ENCODE measurements at regions not wholly inside any gene's neighbourhood (a gene's known extent, or its start where the extent isn't known, plus 50 kb on each side); places are given as distances from the start of the nearest gene placed in this dataset.
"Not testable (repeated sequence)": the region's sequence is repeated elsewhere in the genome, so short reads cannot be mapped to it uniquely, and the experiment has no call there.

DNA sequence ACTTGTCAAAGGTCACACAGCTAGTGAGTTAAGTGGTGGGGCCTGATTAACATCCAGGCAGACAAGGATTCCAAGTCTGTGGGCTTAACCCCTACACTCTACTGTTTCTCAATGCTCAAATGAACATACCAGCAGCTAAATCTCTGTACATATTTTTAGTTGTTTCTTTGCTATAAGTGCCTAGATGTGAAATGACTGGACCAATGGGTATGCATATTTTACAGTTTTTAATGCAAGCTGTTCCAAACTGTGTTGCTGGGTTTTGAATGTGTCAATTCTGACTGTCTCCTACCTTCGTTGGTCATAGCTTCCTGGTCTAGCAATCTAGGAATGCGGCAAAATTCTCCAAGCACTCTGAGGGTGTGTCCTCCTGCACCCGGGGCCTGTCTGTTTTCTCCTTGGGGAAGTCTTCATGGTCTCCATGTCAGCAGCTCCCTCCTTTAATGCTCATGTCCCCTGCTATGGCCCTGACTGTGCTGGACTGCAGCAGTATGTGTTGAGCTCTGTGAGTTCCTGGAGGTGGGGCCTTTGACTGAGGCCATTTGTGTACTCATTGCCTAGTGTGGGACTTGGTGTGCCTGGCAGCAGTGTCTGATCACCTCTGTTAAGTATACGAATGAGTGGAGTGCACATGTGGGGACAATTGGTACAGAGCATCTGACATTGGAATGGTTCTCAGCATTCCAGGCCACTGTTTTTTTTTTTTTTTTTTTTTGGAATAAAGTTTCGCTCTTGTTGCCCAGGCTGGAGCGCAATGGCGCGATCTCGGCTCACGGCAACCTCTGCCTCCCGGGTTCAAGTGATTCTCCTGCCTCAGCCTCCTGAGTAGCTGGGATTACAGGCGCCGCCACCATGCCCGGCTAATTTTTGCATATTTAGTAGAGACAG is 72.9 kb upstream of the SLC2A1 start:
- DNase-seq (no peak), ATAC-seq (replicated peaks) (no peak)
- Mint-ChIP-seq H3K36me3 (ENCODE audit: insufficient read depth) (peaks cover 2% of the 10 kb centered on the region), H3K27ac (no peak overlapping the region), H3K4me1 (ENCODE audit: low read depth in 2 of 2) (peaks cover 8 to 9% of the 10 kb centered on the region in 2 donors), H3K9me3 (no peaks in the 10 kb centered on the region), H3K27me3 (no peaks in the 10 kb centered on the region), H3K4me3 (no peak overlapping the region)

DNA sequence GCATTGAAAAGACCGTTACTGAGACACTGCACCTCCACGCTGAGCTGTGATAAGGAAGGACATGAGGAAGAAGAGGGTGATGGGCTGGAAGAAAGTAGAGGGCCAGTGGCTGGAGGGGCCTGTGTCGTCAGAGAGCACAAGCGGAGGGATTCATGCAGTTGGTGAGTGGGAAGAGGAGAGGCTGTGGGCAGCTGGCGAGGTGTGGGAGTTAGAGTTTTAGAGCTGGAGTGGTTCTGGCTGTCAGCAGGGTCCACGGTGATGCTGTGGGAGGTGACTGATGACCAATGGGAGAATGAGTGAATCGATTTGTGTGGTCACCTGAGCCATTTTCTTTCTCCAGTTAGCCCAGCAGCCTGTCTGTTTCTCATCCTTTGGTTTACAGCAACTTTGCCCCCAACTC is 66.2 kb upstream of the SLC2A1 start:
- Mint-ChIP-seq H3K4me3 (no peak overlapping the region), H3K4me1 (ENCODE audit: low read depth in 2 of 2) (no peaks in the 10 kb centered on the region), H3K27ac (no peak overlapping the region), H3K36me3 (ENCODE audit: insufficient read depth) (peaks cover 2% of the 10 kb centered on the region), H3K27me3 (no peaks in the 10 kb centered on the region), H3K9me3 (no peaks in the 10 kb centered on the region)
- ATAC-seq (replicated peaks) (no peak), DNase-seq (no peak)

DNA sequence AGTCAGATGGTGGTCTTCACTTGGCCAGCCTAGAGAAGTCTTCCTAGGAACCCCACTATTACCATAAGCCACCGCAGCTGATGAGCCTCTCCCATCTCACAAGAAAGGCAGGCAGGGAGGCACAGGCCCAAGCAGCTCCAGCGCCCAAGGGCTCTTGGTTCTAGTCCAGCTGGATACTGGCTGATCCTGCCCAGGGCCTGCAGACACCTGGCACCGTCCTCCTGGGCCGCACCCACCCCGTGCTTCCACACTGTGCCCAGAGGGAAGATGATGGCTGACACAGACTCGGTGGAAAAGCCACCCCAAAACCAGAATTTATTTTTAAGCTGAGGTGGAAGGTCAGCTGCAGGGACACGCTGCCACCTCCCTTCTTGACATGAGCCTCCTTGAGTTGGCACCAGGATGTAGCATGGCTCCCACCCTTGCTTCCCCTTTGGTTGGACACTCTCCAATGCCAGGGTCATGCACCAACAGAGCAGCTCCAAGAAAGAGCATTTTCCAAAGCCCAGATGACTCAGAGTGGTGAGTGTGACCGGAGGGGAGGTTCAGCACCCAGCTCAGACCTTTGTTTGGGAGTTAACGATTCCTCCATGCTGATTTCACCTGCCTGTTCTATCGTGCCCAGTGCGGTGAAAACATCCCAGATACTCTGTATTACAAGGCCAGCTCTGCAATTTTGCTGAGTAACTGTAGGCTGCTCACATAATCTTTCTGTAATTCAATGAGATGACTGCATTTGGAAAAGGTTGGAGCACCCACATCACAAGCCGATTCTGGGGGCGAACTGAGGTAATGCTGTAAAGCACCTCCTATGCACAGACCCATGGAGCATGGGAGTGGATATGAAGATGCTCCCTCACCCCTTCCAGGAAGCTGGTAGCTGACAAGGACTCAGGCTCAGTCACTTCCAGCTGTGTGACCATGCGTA is 63.1 kb upstream of the SLC2A1 start:
- no peak for DNase-seq
- H3K27me3 Mint-ChIP-seq: peaks cover 0 to 7% of the 10 kb centered on the region in 2 donors
- no peaks in the 10 kb centered on the region for H3K36me3 Mint-ChIP-seq (ENCODE audit: insufficient read depth)
- H3K27ac Mint-ChIP-seq: no peak overlapping the region
- ATAC-seq (replicated peaks): no peak
- H3K9me3 Mint-ChIP-seq: no peaks in the 10 kb centered on the region
- no peak overlapping the region for H3K4me3 Mint-ChIP-seq
- H3K4me1 Mint-ChIP-seq (ENCODE audit: low read depth in 2 of 2): no peaks in the 10 kb centered on the region

DNA sequence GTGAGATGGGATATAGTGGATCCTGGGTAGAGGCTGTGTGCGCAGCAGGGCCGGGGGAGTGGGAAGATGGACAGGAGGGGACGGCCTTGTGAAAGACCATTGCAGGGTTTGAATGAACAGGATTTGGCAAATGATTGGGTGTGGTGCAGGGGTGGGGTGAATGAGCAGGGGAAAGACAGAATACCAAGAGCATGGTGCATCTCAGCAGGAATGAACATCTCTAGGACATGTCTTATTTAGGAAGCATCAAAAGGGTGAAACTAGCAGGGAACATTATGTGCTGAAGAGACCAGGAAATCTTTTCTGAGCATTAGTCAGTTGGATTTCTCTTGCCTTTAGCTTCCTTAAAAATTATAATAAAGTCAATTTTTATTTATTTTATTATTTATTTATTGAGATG is 60.6 kb upstream of the SLC2A1 start:
- Mint-ChIP-seq H3K36me3 (ENCODE audit: insufficient read depth) (no peaks in the 10 kb centered on the region), H3K4me3 (no peak overlapping the region), H3K4me1 (ENCODE audit: low read depth in 2 of 2) (no peaks in the 10 kb centered on the region), H3K9me3 (no peaks in the 10 kb centered on the region), H3K27me3 (peaks cover 11 to 16% of the 10 kb centered on the region in 2 donors), H3K27ac (no peak overlapping the region)
- DNase-seq (no peak), ATAC-seq (replicated peaks) (no peak)

DNA sequence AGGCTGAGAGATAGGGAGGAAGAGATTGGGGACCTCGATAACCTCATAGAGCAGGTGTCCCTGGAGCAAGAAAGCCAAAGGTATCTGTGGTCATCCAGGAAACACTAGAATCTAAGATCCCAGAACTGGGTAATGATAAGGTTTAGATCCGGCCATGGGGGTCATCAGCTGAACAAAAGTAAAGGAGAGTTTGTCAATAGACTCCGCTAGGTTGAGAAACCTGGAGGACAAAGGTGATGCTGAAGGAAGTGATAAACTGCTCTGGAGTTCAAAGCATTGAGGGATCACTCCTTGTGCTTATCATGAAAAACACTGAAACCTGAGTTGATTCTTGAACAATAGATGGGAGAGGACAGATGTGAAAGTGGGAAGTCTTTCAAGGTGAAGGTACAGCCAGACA is 59.5 kb upstream of the SLC2A1 start:
- H3K27ac Mint-ChIP-seq: no peak overlapping the region

DNA sequence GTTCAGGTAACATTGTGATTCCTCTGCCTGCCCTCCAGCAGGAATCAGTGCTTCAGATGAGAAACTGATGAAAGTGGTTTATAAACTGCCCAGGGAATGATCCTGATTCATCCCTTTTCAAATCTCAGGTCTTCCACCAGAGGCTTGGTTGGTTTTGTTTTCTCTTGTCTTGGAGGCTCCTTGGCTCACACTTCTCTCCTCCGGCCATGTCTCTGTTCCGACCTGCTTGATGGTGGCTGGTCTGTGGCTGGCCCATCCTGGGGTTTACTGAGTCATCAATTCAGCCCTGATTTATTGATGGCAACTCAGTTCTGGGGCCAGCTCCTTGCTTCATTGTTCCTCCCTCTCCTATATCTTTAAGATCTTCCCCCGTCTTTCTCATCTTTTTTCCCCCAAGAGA is 56.6 kb upstream of the SLC2A1 start:
- H3K9me3 Mint-ChIP-seq: no peaks in the 10 kb centered on the region
- H3K27me3 Mint-ChIP-seq: peaks cover 38 to 49% of the 10 kb centered on the region in 2 donors
- DNase-seq: no peak
- no peaks in the 10 kb centered on the region for H3K4me1 Mint-ChIP-seq (ENCODE audit: low read depth in 2 of 2)
- no peak overlapping the region for H3K27ac Mint-ChIP-seq
- no peaks in the 10 kb centered on the region for H3K36me3 Mint-ChIP-seq (ENCODE audit: insufficient read depth)
- ATAC-seq (replicated peaks): no peak
- no peak overlapping the region for H3K4me3 Mint-ChIP-seq

More for the DNA sequence above, 59.5 kb upstream of the SLC2A1 start:
- Mint-ChIP-seq H3K4me1 (ENCODE audit: low read depth in 2 of 2) (no peaks in the 10 kb centered on the region), H3K36me3 (ENCODE audit: insufficient read depth) (no peaks in the 10 kb centered on the region), H3K4me3 (no peak overlapping the region), H3K27me3 (peaks cover 21 to 23% of the 10 kb centered on the region in 2 donors), H3K9me3 (no peaks in the 10 kb centered on the region)
- no peak for DNase-seq
- no peak for ATAC-seq (replicated peaks)

DNA sequence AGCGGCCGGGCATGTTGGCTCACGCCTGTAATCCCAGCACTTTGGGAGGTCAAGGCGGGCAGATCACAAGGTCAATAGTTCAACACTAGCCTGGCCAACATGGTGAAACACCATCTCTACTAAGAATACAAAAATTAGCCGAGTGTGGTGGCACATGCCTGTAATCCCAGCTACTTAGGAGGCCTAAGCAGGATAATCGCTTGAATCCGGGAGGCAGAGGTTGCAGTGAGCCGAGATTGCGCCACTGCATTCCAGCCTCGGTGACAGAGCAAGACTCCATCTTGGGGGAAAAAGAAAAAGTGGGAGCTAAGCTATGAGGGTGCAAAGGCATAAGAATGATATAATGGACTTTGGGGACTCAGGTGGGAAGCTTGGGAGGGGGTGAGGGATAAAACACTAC is 55.9 kb upstream of the SLC2A1 start:
- not testable (repeated sequence) for ATAC-seq (replicated peaks); H3K4me1 Mint-ChIP-seq (ENCODE audit: low read depth in 2 of 2); H3K4me3 Mint-ChIP-seq; H3K9me3 Mint-ChIP-seq; DNase-seq; H3K36me3 Mint-ChIP-seq (ENCODE audit: insufficient read depth); H3K27ac Mint-ChIP-seq
- peaks cover 38 to 52% of the 10 kb centered on the region in 2 donors for H3K27me3 Mint-ChIP-seq

DNA sequence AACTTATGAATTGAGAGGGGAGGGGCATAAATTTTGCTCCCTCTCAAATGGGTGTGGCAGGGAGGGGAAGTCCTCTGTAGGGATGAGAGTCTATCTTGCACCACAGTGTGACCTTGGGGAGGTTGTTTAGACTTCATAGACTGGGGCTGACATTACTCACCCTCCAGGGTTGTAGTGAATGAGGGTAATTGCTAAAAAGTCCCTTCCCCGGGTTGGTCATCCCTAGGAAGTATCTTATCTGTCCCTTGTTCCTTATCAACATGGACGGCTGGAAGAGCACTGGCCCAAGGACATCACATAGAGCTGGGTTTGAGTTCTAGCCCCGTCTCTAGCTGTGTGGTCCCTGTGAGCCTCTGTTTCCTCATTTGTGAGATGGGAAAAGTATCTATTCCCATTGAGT is 52.4 kb upstream of the SLC2A1 start:
- no peaks in the 10 kb centered on the region for H3K9me3 Mint-ChIP-seq
- H3K4me3 Mint-ChIP-seq: no peak overlapping the region
- no peak overlapping the region for H3K27ac Mint-ChIP-seq
- DNase-seq (no peak), ATAC-seq (replicated peaks) (no peak)
- H3K4me1 Mint-ChIP-seq (ENCODE audit: low read depth in 2 of 2): no peaks in the 10 kb centered on the region
- peaks cover 31 to 65% of the 10 kb centered on the region in 2 donors for H3K27me3 Mint-ChIP-seq
- no peaks in the 10 kb centered on the region for H3K36me3 Mint-ChIP-seq (ENCODE audit: insufficient read depth)

DNA sequence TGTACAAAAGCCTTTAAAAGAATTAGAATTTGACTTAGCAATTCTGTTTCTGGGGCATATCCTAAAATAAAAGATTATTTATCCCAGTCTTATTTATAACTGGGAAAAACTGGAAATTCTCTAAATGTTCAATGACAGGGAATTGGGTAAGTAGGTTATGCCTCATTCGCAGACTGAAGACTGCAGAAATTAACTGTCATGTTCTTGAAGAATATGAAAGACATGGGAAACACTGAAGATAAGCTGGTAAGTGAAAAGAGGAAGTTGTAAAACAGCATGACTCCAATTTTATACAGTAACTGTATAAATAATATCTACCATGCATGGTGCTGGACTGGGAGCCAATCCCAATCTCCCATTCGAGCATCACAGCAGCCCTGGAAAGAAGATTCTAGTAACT is 50.6 kb upstream of the SLC2A1 start:
- DNase-seq (no peak), ATAC-seq (replicated peaks) (no peak)
- Mint-ChIP-seq H3K4me3 (no peak overlapping the region), H3K4me1 (ENCODE audit: low read depth in 2 of 2) (no peaks in the 10 kb centered on the region), H3K36me3 (ENCODE audit: insufficient read depth) (no peaks in the 10 kb centered on the region), H3K9me3 (no peaks in the 10 kb centered on the region), H3K27ac (no peak overlapping the region), H3K27me3 (peaks cover 22 to 55% of the 10 kb centered on the region in 2 donors)

DNA sequence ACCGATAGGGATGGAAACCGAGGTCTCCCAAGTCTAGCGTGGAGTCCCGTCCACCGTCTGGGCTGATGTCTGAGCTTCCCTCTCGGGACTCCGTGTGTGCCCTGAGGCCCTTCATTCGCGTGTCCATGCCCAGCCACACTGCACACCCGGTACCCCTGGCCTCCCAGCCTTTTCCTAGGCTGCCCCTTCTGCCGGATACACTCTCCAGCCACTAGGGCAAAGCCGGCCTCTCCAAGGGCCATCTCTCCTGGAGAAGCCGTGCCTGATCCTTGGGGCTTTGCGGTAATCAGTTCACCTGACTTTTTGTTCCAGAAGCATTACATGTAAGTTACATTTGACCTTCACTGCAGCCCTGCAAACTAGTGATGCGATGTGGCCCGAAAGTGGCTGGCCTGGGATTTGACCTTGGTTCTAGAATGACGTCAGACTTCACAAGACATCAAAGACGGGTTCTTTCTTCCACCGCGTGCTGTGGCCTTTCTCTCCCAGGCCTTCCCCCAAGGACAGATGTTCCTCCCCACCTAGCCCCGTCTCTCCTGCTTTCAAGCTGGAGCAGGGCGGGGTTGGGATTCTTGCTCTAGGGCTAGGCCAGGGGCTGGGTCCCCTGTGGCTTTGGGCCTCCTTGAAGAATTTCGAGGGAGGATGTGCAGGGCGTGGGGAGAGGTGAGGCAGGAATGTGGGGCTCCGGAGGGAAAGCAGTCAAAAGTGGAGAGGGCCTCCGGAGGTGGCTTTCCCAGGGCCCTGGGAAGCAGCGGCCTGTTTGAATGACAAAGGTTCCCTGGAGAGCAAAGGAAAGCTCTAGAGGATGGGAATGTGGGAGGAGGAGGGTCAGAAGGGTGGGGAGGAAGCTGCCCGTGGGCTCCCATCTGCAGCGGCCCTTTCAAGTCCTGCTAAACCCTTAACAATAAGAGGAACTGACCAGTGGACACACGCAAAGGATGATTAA is 49.7 kb upstream of the SLC2A1 start:
- Mint-ChIP-seq H3K9me3 (no peaks in the 10 kb centered on the region), H3K36me3 (ENCODE audit: insufficient read depth) (no peaks in the 10 kb centered on the region), H3K4me1 (ENCODE audit: low read depth in 2 of 2) (no peaks in the 10 kb centered on the region), H3K27ac (no peak overlapping the region), H3K4me3 (no peak overlapping the region), H3K27me3 (peaks cover 18 to 47% of the 10 kb centered on the region in 2 donors)
- ATAC-seq (replicated peaks) (no peak), DNase-seq (no peak)
